GM18508 (cell line): ENCODE measurements at regions not wholly inside any gene's neighbourhood (a gene's known extent, or its start where the extent isn't known, plus 50 kb on each side); places are given as distances from the start of the nearest gene placed in this dataset.
"Not testable (repeated sequence)": the region's sequence is repeated elsewhere in the genome, so short reads cannot be mapped to it uniquely, and the experiment has no call there.

Experiments used
- ATAC-seq: cut with Tn5 transposase; IDR thresholded peaks from one replicate; pipeline ENCODE4 v1.9.1; 2021; ENCODE audit warnings: moderate number of reproducible peaks; ENCODE audit not compliant: insufficient read depth, unreplicated experiment

- no peak for ATAC-seq
Observed at GRCh38 chr12:66768293-66768692, 89.4 kb upstream of the GRIP1 start.

- ATAC-seq, result no peak
Observed at GRCh38 chr12:66774929-66775328, 96.1 kb upstream of the GRIP1 start.

GRCh38 chr12:66775871-66776270 lies 97.0 kb upstream of the GRIP1 start:
- ATAC-seq, result no peak

- ATAC-seq, result peak; percentile 79
Observed at GRCh38 chr12:66776974-66777373, 98.1 kb upstream of the GRIP1 start.

GRCh38 chr12:66779466-66779865 lies 100.6 kb upstream of the GRIP1 start:
- no peak for ATAC-seq

- ATAC-seq, result no peak
Observed at GRCh38 chr12:66786531-66787308, 107.8 kb upstream of the GRIP1 start.

GRCh38 chr12:66799551-66799950 lies 120.7 kb upstream of the GRIP1 start:
- ATAC-seq, result no peak

GRCh38 chr12:66800046-66800445 lies 121.2 kb upstream of the GRIP1 start:
- ATAC-seq, result no peak

GRCh38 chr12:66803930-66804329 lies 125.1 kb upstream of the GRIP1 start:
- no peak for ATAC-seq

GRCh38 chr12:66804563-66804974 lies 125.7 kb upstream of the GRIP1 start:
- ATAC-seq, result no peak

- no peak for ATAC-seq
Observed at GRCh38 chr12:66808606-66809005, 129.7 kb upstream of the GRIP1 start.

GRCh38 chr12:66813137-66813892 lies 134.4 kb upstream of the GRIP1 start:
- no peak for ATAC-seq

GRCh38 chr12:66819587-66819986 lies 140.7 kb upstream of the GRIP1 start:
- no peak for ATAC-seq

- no peak for ATAC-seq
Observed at GRCh38 chr12:66822961-66823360, 144.1 kb upstream of the GRIP1 start.

GRCh38 chr12:66823857-66824570 lies 145.1 kb upstream of the GRIP1 start:
- ATAC-seq, result no peak

GRCh38 chr12:66825921-66826320 lies 147.0 kb upstream of the GRIP1 start:
- ATAC-seq, result not testable (repeated sequence)

- ATAC-seq, result no peak
Observed at GRCh38 chr12:66829660-66830325, 150.9 kb upstream of the GRIP1 start.

GRCh38 chr12:66831495-66831894 lies 152.6 kb upstream of the GRIP1 start:
- ATAC-seq, result no peak

GRCh38 chr12:66832997-66833396 lies 154.1 kb upstream of the GRIP1 start:
- ATAC-seq, result no peak

- ATAC-seq, result no peak
Observed at GRCh38 chr12:66836623-66837310, 157.9 kb upstream of the GRIP1 start.
